GM19025 (cell line): ENCODE measurements at regions not wholly inside any gene's neighbourhood (a gene's known extent, or its start where the extent isn't known, plus 50 kb on each side); places are given as distances from the start of the nearest gene placed in this dataset.
A peak's percentile ranks its signal among the peaks of the same experiment; 100 is the strongest.

Source experiments
- ATAC-seq: cut with Tn5 transposase; IDR thresholded peaks from one replicate; pipeline ENCODE4 v1.9.1; 2021; ENCODE audit warnings: mild to moderate bottlenecking, low read depth, moderate library complexity; ENCODE audit not compliant: unreplicated experiment

DNA sequence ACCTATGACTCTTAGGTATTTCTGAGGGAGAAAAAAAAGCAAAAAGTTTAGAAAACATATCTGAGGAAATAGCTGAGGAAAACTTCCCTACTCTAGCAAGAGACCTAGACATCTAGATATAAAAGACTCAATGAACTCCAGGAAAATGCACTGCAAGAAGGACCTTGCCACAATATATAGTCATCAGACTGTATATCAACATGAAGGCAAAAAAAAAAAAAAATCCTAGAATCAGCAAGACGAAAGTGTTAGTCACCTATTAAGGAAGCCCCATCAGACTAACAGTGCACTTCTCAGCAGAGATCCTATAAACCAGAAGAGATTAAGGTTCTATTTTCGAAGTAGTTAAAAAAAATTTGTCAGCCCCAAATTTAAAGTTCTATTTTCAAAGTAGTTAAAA lies 166.2 kb downstream of the TMEM38B start:
- no peak for ATAC-seq

- no peak for ATAC-seq
Observed at GRCh38 chr9:105861972-105862371, 167.6 kb downstream of the TMEM38B start.

- ATAC-seq: no peak
Observed at GRCh38 chr9:105864248-105864898, 170.0 kb downstream of the TMEM38B start.

DNA sequence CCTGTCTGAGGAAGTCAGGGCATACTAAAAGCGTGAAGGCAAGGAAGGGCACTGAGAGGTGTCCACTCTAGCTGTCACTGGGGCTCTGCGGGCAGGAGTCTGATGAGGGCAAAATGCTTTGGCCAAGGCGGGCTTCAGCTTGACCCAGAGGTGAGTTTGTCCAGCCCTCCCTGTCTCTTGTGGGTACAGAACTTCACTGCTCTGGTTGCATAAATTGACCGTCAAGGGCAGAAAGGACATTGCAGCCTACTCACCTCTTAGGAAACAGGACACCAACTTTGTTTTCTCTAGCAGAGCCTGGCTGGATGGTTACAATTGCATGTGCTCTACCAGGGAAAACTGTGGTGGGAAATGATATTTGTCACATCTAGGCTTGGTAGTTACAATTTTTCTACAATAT lies 170.9 kb downstream of the TMEM38B start:
- ATAC-seq: no peak

DNA sequence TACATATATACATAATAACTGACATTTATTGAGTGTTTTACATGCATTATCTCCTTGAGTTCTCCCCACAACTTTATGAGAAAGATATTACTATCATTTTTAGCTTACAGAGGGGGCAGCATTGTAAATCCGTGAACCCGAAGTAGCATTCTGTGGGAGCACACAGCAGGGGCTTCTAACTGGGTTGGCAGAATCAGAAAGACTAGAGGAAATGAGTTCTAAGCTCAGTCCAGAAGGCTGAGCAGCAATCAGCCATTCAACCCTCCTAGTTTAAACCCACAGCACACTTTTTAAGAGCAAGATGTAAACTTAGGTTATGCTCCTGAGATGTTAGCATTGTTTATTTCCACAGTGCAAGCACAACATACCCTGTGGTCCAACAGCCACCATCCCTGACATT lies 177.2 kb downstream of the TMEM38B start:
- no peak for ATAC-seq

DNA sequence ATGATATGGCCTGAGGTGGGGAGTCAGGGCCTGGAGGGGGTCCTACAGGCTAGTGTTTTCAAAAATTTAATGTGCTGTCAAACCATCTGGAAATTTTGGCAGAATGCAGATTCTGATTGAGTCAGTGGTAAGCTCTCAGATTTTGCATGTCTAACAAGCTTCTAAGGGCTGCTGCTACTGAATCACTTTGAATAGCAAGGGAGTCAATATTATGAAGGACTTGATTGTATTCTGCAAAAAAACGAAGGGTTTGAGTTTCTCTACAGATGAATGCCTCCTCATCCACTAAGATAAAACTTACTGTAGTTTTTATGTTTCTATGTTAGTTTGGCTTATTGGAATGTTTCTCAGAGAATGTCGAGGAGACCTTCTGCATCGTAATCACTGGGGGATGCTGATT lies 179.5 kb downstream of the TMEM38B start:
- ATAC-seq: no peak

- ATAC-seq: peak; percentile 55
Observed at GRCh38 chr9:105877721-105878120, 183.4 kb downstream of the TMEM38B start.

DNA sequence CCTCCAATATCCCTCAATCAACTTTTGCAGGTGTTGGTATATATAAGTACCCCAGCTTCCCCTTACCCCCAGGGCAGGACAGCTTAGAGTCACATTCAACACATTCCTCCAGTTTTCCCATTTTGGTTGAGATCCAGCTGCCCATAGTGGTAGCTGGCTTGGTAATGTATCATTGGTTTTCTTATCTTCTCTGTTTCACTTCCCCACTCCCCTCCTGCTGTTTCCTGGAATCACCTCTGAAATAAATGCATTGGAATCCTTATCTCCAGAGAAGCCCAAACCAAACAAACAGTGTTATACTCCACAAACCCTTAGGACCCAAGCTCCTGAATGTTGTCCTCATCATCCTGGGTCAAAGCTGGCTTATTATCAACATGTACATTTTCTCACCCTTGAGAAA lies 184.8 kb downstream of the TMEM38B start:
- no peak for ATAC-seq

GRCh38 chr9:105880517-105880916 lies 186.2 kb downstream of the TMEM38B start:
- no peak for ATAC-seq

- ATAC-seq: no peak
Observed at GRCh38 chr9:105881021-105881420, 186.7 kb downstream of the TMEM38B start.

GRCh38 chr9:105881654-105882349 lies 187.5 kb downstream of the TMEM38B start:
- ATAC-seq: no peak

- peak; percentile 80 for ATAC-seq
Observed at GRCh38 chr9:105883847-105884246, 189.5 kb downstream of the TMEM38B start.

- no peak for ATAC-seq
Observed at GRCh38 chr9:105884416-105884815, 190.1 kb downstream of the TMEM38B start.

- ATAC-seq: no peak
Observed at GRCh38 chr9:105886136-105886535, 191.8 kb downstream of the TMEM38B start.

GRCh38 chr9:105887679-105888078 lies 193.3 kb downstream of the TMEM38B start:
- ATAC-seq: no peak

GRCh38 chr9:105890046-105890822 lies 195.9 kb downstream of the TMEM38B start:
- no peak for ATAC-seq

- no peak for ATAC-seq
Observed at GRCh38 chr9:105900123-105900522, 205.8 kb downstream of the TMEM38B start.

DNA sequence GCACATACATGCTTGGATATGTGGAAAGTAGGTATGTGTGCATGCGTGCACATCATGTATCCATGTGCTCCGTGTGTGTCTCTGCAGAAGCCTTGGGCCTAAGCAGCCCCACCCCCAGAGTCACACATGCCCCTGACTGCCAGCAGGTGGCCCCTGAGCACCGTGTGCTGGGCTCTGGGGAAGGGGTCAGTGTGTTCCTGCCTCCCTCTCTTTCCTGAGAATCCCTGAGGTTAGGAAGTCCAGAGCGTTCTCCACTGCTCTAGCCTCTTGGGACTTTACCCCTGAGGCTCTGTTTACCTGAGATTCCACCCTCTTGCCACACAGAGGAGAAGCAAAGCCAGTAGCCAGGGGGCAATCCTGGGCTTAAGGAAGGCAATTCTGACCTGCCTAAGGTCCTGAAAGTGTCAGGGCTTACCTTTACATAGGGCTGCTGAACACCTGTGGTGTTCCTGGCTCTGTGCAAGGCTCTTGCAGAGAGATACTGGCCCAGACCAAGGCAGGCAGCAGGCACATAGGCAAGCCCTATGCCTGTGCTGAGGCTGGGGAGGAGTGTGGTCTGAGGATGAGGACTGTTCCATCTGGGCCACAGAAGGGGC lies 207.3 kb downstream of the TMEM38B start:
- ATAC-seq: peak; percentile 69

GRCh38 chr9:105908069-105908468 lies 213.7 kb downstream of the TMEM38B start:
- no peak for ATAC-seq

GRCh38 chr9:105911104-105911911 lies 217.0 kb downstream of the TMEM38B start:
- ATAC-seq: no peak
